Smooth muscle cell (in vitro differentiated cells): ENCODE measurements at regions not wholly inside any gene's neighbourhood (a gene's known extent, or its start where the extent isn't known, plus 50 kb on each side); places are given as distances from the start of the nearest gene placed in this dataset.

ENCODE experiments used
- DNase-seq: peaks from one replicate; lab custom pipeline; 2025; ENCODE audit not compliant: unreplicated experiment; lab: John Stamatoyannopoulos, UW
- H2AFZ ChIP-seq: fragments of 200-600 bp; sonication (generic); 2 replicates; pipeline ENCODE4 v1.6.0; 2016; ENCODE audit warnings: antibody characterized with exemption, low read depth, mild to moderate bottlenecking
- H3F3A ChIP-seq: fragments of 200-600 bp; sonication (generic); 2 replicates; pipeline ENCODE4 v1.6.0; 2017; ENCODE audit warnings: antibody characterized with exemption, low read depth
- H3K27ac ChIP-seq: fragments of 200-600 bp; sonication (generic); 2 replicates; pipeline ENCODE4 v1.5.1; 2016; ENCODE audit warnings: low read depth, mild to moderate bottlenecking
- H3K27me3 ChIP-seq: fragments of 200-600 bp; sonication (generic); 2 replicates; pipeline ENCODE4 v1.6.1; 2016; ENCODE audit warnings: low read depth, mild to moderate bottlenecking
- H3K36me3 ChIP-seq: fragments of 200-600 bp; sonication (generic); 2 replicates; pipeline ENCODE4 v1.5.1; 2016; ENCODE audit warnings: low read depth
- H3K4me1 ChIP-seq: fragments of 200-600 bp; sonication (generic); 2 replicates; pipeline ENCODE4 v1.5.1; 2016; ENCODE audit warnings: low read depth
- H3K4me2 ChIP-seq: fragments of 200-600 bp; sonication (generic); 2 replicates; pipeline ENCODE4 v1.6.0; 2016; ENCODE audit warnings: mild to moderate bottlenecking
- H3K4me3 ChIP-seq: fragments of 200-600 bp; sonication (generic); 2 replicates; pipeline ENCODE4 v1.5.1; 2016; ENCODE audit warnings: mild to moderate bottlenecking
- H3K79me2 ChIP-seq: fragments of 200-600 bp; sonication (generic); 2 replicates; pipeline ENCODE4 v1.6.0; 2016; ENCODE audit warnings: low read depth, mild to moderate bottlenecking
- H3K9ac ChIP-seq: fragments of 200-600 bp; sonication (generic); 2 replicates; pipeline ENCODE4 v1.6.0; 2016; ENCODE audit warnings: low read depth
- H3K9me3 ChIP-seq: fragments of 200-600 bp; sonication (generic); replicated peaks from 2 replicates; pipeline ENCODE4 v1.5.1; 2016; ENCODE audit warnings: low read depth
- H4K20me1 ChIP-seq: fragments of 200-600 bp; sonication (generic); 2 replicates; pipeline ENCODE4 v1.6.0; 2016; ENCODE audit warnings: low read depth
- WGBS: methylation state at CpG from one replicate; pipeline ENCODE4 v1.1.7; 2016; ENCODE audit warnings: low lambda C conversion rate; 5-methylcytosine and 5-hydroxymethylcytosine counted together
- TF ChIP-seq, protein P1 (sequence below): fragments of 200-600 bp; sonication (generic); IDR thresholded peaks from 2 replicates; pipeline ENCODE4 v1.5.1; 2017; ENCODE audit warnings: borderline replicate concordance, mild to moderate bottlenecking, antibody characterized with exemption; ENCODE audit not compliant: insufficient read depth, poor library complexity, severe bottlenecking

DNA sequence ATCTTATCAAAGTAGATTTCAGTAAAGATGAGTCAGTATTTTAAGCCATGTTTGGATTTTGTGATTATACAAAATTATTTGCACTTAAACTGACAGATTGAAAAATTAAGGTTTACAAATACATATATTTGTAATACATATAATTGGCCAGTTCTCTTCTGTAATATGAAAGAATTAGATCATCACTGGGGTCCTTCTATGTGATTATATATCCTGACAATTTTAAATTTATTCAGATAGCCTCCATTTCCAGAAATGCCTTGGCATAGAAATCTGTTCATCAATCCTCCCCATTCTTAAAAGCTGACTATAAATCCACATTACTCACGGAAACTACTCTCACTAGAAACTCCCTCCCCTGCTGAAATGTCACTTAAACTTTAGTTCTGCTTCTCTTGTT is 280.4 kb upstream of the ANXA10 start:
- WGBS, result 97% methylated on average over 1 of the region's 1 CpG
- H3K4me2 ChIP-seq, result no peak overlapping the region
- TF ChIP-seq, protein P1, sequence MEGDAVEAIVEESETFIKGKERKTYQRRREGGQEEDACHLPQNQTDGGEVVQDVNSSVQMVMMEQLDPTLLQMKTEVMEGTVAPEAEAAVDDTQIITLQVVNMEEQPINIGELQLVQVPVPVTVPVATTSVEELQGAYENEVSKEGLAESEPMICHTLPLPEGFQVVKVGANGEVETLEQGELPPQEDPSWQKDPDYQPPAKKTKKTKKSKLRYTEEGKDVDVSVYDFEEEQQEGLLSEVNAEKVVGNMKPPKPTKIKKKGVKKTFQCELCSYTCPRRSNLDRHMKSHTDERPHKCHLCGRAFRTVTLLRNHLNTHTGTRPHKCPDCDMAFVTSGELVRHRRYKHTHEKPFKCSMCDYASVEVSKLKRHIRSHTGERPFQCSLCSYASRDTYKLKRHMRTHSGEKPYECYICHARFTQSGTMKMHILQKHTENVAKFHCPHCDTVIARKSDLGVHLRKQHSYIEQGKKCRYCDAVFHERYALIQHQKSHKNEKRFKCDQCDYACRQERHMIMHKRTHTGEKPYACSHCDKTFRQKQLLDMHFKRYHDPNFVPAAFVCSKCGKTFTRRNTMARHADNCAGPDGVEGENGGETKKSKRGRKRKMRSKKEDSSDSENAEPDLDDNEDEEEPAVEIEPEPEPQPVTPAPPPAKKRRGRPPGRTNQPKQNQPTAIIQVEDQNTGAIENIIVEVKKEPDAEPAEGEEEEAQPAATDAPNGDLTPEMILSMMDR, result no peak

GRCh38 chr4:167826281-167826680 is 266.1 kb upstream of the ANXA10 start:
- H3K36me3 ChIP-seq, result no peaks in the 10 kb centered on the region
- H4K20me1 ChIP-seq, result no peaks in the 10 kb centered on the region
- no peaks in the 10 kb centered on the region for H3K27me3 ChIP-seq
- no peak overlapping the region for H3K4me3 ChIP-seq
- no peaks in the 10 kb centered on the region for H3K4me1 ChIP-seq
- WGBS, result 66% methylated on average over 2 of the region's 2 CpGs
- H3K9ac ChIP-seq, result no peak overlapping the region
- DNase-seq, result no peak
- H3K27ac ChIP-seq, result no peak overlapping the region
- TF ChIP-seq, protein P1, result no peak
- H2AFZ ChIP-seq, result peak overlapping the region; percentile 52
- no peaks in the 10 kb centered on the region for H3F3A ChIP-seq
- no peaks in the 10 kb centered on the region for H3K9me3 ChIP-seq
- H3K79me2 ChIP-seq, result no peaks in the 10 kb centered on the region
- no peak overlapping the region for H3K4me2 ChIP-seq

More for the DNA sequence above, 280.4 kb upstream of the ANXA10 start:
- no peak for DNase-seq
- no peaks in the 10 kb centered on the region for H3K79me2 ChIP-seq
- no peak overlapping the region for H3K27ac ChIP-seq
- no peak overlapping the region for H3K4me3 ChIP-seq
- no peaks in the 10 kb centered on the region for H3K9me3 ChIP-seq
- H4K20me1 ChIP-seq, result no peaks in the 10 kb centered on the region
- H3K36me3 ChIP-seq, result no peaks in the 10 kb centered on the region
- H3F3A ChIP-seq, result no peaks in the 10 kb centered on the region
- H3K9ac ChIP-seq, result no peak overlapping the region
- H2AFZ ChIP-seq, result no peak overlapping the region
- H3K27me3 ChIP-seq, result no peaks in the 10 kb centered on the region
- no peaks in the 10 kb centered on the region for H3K4me1 ChIP-seq

DNA sequence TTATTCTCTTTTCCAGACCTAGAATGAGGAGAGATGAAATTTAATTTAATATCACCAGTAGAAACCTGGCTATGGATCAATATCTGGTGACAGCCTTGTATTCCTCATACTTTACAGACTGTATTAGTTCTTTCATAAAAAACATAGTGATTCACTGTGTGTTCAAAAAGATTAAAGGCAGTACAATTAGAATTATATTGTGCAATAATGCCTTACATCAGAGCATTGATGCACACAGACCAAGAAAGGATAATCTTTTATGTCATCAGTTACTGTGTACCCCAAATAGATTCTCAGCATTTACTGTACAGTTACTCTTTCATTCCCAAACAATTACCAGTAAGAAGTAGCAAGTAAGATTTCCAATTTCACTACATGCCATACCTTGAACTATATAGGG is 260.5 kb upstream of the ANXA10 start:
- H3K9ac ChIP-seq, result no peak overlapping the region
- no peaks in the 10 kb centered on the region for H3F3A ChIP-seq
- DNase-seq, result no peak
- TF ChIP-seq, protein P1, result no peak
- H2AFZ ChIP-seq, result no peak overlapping the region
- no peaks in the 10 kb centered on the region for H3K4me1 ChIP-seq
- H3K4me2 ChIP-seq, result no peak overlapping the region
- H3K36me3 ChIP-seq, result no peaks in the 10 kb centered on the region
- no peaks in the 10 kb centered on the region for H3K27me3 ChIP-seq
- H3K4me3 ChIP-seq, result no peak overlapping the region
- H3K9me3 ChIP-seq, result no peaks in the 10 kb centered on the region
- no peak overlapping the region for H3K27ac ChIP-seq
- H3K79me2 ChIP-seq, result no peaks in the 10 kb centered on the region
- H4K20me1 ChIP-seq, result no peaks in the 10 kb centered on the region

DNA sequence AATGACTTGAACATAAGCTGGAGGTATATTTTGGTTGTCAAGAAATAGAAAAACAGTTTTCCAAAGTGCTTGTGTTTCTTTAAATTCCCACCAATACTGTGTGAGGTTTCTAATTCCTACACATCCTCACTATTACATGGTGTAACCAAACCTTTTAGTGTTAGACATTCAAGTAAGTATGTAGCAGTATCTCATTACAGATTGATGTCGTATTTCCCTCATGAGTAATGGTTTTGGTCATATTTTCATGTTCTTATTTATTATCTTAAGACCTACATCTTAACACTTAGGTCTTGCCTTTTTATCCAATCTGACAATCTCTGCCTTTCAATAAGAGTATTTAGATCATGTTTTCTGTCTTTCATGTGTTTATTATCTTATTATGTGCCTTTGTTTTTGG is 253.7 kb upstream of the ANXA10 start:
- no peaks in the 10 kb centered on the region for H3K4me1 ChIP-seq
- no peak for DNase-seq

More for the DNA sequence above, 253.7 kb upstream of the ANXA10 start:
- WGBS, result 84% methylated on average over 1 of the region's 1 CpG
- Histone ChIP-seq H3K36me3 (no peaks in the 10 kb centered on the region), H2AFZ (no peak overlapping the region), H3K79me2 (no peaks in the 10 kb centered on the region), H3K27me3 (no peaks in the 10 kb centered on the region), H3K9ac (no peak overlapping the region), H3K4me2 (no peak overlapping the region), H4K20me1 (no peaks in the 10 kb centered on the region), H3K9me3 (no peaks in the 10 kb centered on the region), H3K27ac (no peak overlapping the region), H3F3A (no peaks in the 10 kb centered on the region), H3K4me3 (no peak overlapping the region)
- TF ChIP-seq, protein P1, result no peak
